ENCODE measurements at regions not wholly inside any gene's neighbourhood (a gene's known extent, or its start where the extent isn't known, plus 50 kb on each side); places are given as distances from the start of the nearest gene placed in this dataset.

- Histone ChIP-seq H3K4me3 (no peak overlapping the region), H3K9me2 (replicated peaks; ENCODE audit: insufficient read depth) (no peaks in the 10 kb centered on the region), H3K9me3 (ENCODE audit: low read depth) (no peaks in the 10 kb centered on the region), H3K27ac (no peak overlapping the region), H3K4me1 (ENCODE audit: insufficient read depth) (no peaks in the 10 kb centered on the region), H3K27me3 (peaks cover 6% of the 10 kb centered on the region), H3K36me3 (replicated peaks; ENCODE audit: insufficient read depth, low read depth) (no peaks in the 10 kb centered on the region), H3K4me2 (no peak overlapping the region), H4K20me1 (ENCODE audit: insufficient read depth, poor library complexity, severe bottlenecking) (no peaks in the 10 kb centered on the region), H3K79me2 (no peaks in the 10 kb centered on the region), H2AFZ (no peak overlapping the region)
- TF ChIP-seq EZH2 (IDR thresholded peaks at IDR 0.05; ENCODE audit: borderline replicate concordance) (no peak), EZH2phosphoT487 (IDR thresholded peaks at IDR 0.05; ENCODE audit: low read depth, severe bottlenecking, unreplicated experiment) (no peak), CTCF (IDR thresholded peaks at IDR 0.05; ENCODE audit: poor library complexity) (no peak)
- DNase-seq (ENCODE audit: low spot score) = no peak
- 71% methylated on average over 8 of the region's 8 CpGs for WGBS (ENCODE audit: low lambda C conversion rate, missing lambda C conversion rate)
Measured at GRCh38 chr2:71807581-71808451, 339.8 kb downstream of the CYP26B1 start.

- DNase-seq (ENCODE audit: low spot score) = no peak
- Histone ChIP-seq H3K27me3 (peaks cover 7% of the 10 kb centered on the region), H3K9me3 (ENCODE audit: low read depth) (no peaks in the 10 kb centered on the region), H3K4me3 (no peak overlapping the region), H2AFZ (no peak overlapping the region), H4K20me1 (ENCODE audit: insufficient read depth, poor library complexity, severe bottlenecking) (no peaks in the 10 kb centered on the region), H3K79me2 (no peaks in the 10 kb centered on the region), H3K36me3 (replicated peaks; ENCODE audit: insufficient read depth, low read depth) (no peaks in the 10 kb centered on the region), H3K9me2 (replicated peaks; ENCODE audit: insufficient read depth) (no peaks in the 10 kb centered on the region), H3K27ac (no peak overlapping the region), H3K4me2 (no peak overlapping the region), H3K4me1 (ENCODE audit: insufficient read depth) (no peaks in the 10 kb centered on the region)
- 83% methylated on average over 3 of the region's 3 CpGs for WGBS (ENCODE audit: low lambda C conversion rate, missing lambda C conversion rate)
- no peak for TF ChIP-seq CTCF (IDR thresholded peaks at IDR 0.05; ENCODE audit: poor library complexity)
- no peak for TF ChIP-seq EZH2phosphoT487 (IDR thresholded peaks at IDR 0.05; ENCODE audit: low read depth, severe bottlenecking, unreplicated experiment)
Measured at GRCh38 chr2:71806432-71806831, 341.2 kb downstream of the CYP26B1 start.

GRCh38 chr2:71804281-71804751, 343.3 kb downstream of the CYP26B1 start:
- Histone ChIP-seq H3K9me3 (ENCODE audit: low read depth) (no peaks in the 10 kb centered on the region), H3K27me3 (peaks cover 7% of the 10 kb centered on the region), H3K79me2 (no peaks in the 10 kb centered on the region), H4K20me1 (ENCODE audit: insufficient read depth, poor library complexity, severe bottlenecking) (no peaks in the 10 kb centered on the region), H3K36me3 (replicated peaks; ENCODE audit: insufficient read depth, low read depth) (no peaks in the 10 kb centered on the region), H3K4me2 (no peak overlapping the region), H3K9me2 (replicated peaks; ENCODE audit: insufficient read depth) (no peaks in the 10 kb centered on the region), H3K27ac (no peak overlapping the region), H3K4me3 (no peak overlapping the region), H2AFZ (no peak overlapping the region), H3K4me1 (ENCODE audit: insufficient read depth) (peaks cover 3% of the 10 kb centered on the region)
- TF ChIP-seq EZH2phosphoT487 (IDR thresholded peaks at IDR 0.05; ENCODE audit: low read depth, severe bottlenecking, unreplicated experiment) (no peak), CTCF (IDR thresholded peaks at IDR 0.05; ENCODE audit: poor library complexity) (no peak), EZH2 (IDR thresholded peaks at IDR 0.05; ENCODE audit: borderline replicate concordance) (no peak)
- peak; percentile 37 for DNase-seq (ENCODE audit: low spot score)
- WGBS (ENCODE audit: low lambda C conversion rate, missing lambda C conversion rate) = 45% methylated on average over 3 of the region's 3 CpGs

All from hepatocyte (in vitro differentiated cells).